Spleen (tissue), 3 donors: ENCODE measurements at regions not wholly inside any gene's neighbourhood (a gene's known extent, or its start where the extent isn't known, plus 50 kb on each side); places are given as distances from the start of the nearest gene placed in this dataset.

Experiments used
- POLR2A ChIP-seq, 3 donors: fragments of 450-650 bp; IDR thresholded peaks; one replicate each; pipeline ENCODE4 v1.5.1; 2017; ENCODE audit warnings: antibody characterized with exemption in 3 of 3, mild to moderate bottlenecking in 1 of 3
- POLR2AphosphoS5 ChIP-seq, 3 donors: sonication (generic); formaldehyde crosslinking; IDR thresholded peaks; one replicate each; pipeline ENCODE4 v1.5.1; 2017; ENCODE audit warnings: antibody characterized with exemption in 3 of 3

DNA sequence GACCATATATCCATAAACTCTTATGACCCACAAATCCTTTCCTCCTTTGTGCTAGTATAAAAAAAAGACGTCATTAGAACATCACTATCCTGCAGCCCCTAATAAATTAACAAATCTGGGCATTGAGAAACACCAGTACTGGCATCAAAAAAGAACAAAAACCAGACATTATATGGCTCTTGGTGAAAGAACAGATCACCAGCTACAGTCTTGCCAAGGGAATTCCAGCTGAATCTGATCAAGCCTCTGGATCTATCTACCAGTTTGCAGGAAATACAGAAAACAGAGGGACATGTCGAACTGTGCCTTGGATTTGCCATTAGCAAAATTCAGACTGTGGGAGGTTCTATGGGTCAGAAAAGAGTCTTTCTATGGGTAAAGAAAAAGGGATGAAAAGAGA is 93.7 kb upstream of the DDX18 start:
- TF ChIP-seq POLR2AphosphoS5 (IDR thresholded peaks at IDR 0.05), result no peak
- TF ChIP-seq POLR2A (IDR thresholded peaks at IDR 0.05), result no peak
